ENCODE measurements at regions not wholly inside any gene's neighbourhood (a gene's known extent, or its start where the extent isn't known, plus 50 kb on each side); places are given as distances from the start of the nearest gene placed in this dataset.

DNA sequence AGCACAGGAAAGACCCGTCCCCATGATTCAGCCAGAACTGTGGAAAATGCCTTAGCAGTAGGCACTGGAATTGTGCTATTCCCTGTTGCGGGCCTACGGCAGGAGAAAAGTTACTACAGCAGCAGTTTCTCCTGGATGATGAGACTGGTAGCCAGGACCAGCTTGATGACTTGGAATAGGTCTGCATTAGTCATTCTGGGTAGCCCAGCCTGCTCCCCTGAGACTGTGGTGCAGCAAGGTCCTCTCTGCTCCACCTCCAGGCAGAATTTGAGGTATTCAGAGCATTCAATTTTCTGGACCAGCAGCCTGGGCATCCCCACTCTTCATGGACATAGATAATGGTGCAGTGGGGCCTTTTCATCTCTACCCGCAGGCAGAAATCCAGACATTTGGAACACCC is 490.0 kb downstream of the SH2D4B start:
- no peak for DNase-seq

DNA sequence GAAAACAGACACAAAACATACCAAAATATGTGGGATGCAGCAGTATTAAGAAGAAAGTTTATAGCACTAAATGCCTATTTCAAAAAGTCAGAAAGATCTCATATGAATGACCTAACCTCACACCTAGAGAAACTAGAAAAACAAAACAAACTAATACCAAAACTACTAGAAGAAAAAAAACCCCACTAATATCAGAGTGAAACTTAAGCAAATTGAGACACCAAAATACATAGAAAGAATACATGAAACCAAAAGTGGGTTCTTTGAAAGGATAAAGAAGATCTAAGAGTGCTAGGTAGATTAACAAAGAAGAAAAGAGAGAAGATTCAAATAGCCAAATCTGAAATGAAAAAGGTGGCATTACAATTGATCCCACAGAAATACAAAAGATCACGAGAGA is 494.1 kb downstream of the SH2D4B start:
- DNase-seq, result no peak

- DNase-seq, result no peak
These were observed 496.7 kb downstream of the SH2D4B start for GRCh38 chr10:81034383-81034782.

DNA sequence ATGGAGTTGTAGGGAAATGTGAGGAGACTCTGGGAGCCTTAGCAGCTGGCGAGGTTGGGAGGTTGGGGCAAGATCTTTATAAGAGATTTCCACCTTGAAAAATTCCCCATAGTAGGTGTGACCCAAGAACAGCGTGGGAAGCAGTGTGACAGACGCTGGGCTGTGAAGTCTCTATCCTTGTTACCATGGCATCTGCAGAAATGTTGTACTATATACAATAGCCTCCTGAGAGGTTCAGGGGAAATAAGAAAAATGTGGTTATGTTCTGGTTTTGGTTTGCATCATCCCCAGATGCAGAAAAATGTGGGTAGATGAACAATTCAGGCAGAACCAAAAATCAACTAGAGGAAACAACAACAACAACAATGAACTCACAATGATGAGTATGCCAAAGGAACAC is 498.6 kb downstream of the SH2D4B start:
- peak; percentile 2 for DNase-seq

GRCh38 chr10:81040031-81040430 is 502.3 kb downstream of the SH2D4B start:
- no peak for DNase-seq

DNA sequence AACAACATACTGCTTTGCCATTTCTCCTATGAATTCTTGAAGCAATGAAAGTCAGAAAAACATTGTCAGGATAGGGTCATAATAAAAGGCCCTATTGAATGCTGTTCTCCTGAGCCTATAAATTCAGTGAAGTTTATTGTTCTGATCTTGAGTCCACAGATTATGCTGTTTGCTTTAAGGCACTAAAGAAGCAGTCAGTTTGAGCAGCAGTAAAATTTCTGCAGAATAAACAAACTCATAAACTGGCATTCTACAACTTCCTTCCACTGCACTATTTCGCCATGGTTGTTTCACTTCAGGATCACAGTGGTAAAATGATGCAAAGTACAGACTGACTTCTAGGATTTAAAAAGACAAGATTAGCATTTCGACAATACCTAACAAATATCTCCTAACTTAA is 503.2 kb downstream of the SH2D4B start:
- DNase-seq, result no peak

- DNase-seq, result no peak
These were observed 504.9 kb downstream of the SH2D4B start for GRCh38 chr10:81042647-81043046.

DNA sequence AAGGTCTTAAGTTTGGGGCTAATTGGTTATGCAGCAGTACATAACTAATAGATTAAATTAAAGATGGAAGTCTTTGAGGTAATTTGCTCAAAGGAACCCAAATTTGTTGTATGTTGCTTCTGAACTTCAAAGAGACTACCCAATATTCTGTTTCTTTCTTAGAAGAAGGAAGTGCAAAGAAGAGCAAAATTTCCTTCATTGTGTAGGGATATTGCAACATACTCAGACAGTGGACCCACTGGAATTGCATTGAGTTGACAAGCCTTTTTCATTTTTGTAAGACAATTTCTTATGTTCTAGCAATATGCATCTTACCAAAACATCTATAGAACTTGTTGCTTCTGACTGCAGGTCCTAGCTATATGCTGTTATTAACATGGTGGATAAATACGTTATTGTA is 527.8 kb downstream of the SH2D4B start:
- DNase-seq, result no peak

DNA sequence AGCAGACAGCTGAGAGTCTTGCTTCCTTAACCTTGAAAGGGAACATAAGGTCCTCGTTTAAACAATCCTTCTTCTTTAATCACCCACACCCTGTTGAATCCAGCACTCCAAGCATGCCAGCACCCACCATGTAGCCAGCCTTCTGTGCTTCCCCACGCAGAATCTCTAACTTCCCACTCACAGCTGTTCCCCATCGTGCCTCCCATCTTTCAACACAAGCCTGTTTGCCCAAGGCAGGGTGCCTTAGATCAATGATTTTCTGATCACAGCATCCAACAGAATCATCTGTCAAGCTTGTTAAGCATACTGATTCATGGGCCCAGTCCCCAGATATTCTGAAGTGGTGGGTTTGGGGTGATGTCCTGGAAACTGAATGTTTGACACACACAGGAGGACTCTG is 530.8 kb downstream of the SH2D4B start:
- no peak for DNase-seq

GRCh38 chr10:81071087-81071796 is 533.5 kb downstream of the SH2D4B start:
- no peak for DNase-seq

- no peak for DNase-seq
These were observed 535.5 kb downstream of the SH2D4B start for GRCh38 chr10:81073155-81073554.

DNA sequence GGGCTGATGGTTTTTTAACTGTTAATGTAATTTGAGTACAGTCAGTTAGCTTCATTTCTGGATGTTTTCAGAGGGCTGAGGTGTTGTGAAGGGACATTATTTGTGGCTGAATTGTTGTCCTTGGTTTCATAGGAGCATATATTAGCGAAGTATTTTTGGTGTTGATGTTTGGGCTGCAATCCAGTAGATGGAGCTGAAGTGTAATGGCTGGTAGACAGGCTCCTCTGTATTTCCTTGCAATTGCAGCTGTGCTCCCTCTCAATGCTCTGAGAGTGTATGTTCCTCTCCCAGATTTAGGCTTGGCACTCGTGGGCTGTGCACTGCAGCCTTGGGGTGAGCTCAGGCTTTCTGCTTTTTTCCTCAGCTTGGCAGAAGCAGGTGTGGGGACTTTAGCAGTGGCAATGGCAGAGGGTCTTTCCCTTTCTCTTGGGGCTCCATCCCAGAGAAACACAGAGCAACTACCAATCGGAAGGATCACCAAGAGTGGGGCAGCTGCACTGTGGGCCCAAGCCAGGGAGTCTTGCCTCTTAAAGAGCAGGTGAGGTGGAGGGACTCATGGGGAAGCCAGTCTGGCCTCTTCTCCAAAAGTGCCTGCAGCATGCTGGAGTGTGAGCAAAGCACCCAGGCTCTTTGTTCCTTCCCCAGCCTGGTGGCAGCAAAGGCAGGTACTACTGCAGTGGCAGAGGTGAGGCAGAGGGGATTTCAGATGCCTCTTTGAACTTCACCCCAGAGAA is 544.4 kb downstream of the SH2D4B start:
- DNase-seq, result peak; percentile 19

DNA sequence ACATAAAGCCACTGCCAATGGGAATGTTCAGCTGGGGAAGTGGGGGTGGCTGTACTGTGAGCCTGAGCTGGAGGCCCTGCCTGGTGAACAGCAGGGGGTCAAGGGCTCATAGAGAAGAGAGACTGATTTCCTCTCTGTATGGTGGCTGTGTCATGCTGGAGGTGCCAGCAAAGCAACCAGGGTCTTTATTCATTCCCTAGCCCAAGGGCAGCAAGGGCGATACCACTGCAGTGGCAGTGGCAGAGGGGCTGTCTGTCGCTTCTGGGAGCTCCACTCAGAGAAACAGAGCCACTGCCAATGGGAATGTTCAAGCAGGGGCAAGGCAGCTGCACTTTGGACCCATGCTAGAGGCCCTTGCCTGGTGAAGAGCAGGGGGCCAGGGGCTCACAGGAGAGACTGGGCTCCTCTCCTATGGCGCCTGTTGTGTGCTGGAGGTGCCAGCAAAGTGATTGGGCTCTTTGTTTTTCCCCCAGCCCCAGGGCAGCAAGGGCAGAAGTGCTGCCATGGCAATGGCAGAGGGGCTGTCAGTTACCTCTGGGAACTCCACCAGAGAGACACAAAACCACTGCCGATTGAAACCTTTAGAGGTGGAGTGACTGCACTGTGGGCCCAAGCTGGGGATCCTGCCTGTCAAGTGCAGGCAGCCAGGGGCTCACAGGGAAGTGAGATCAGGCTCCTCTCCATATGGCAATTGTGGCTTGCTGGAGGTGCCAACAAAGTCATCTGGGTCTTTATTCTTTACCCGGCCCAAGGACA is 545.1 kb downstream of the SH2D4B start:
- no peak for DNase-seq

DNA sequence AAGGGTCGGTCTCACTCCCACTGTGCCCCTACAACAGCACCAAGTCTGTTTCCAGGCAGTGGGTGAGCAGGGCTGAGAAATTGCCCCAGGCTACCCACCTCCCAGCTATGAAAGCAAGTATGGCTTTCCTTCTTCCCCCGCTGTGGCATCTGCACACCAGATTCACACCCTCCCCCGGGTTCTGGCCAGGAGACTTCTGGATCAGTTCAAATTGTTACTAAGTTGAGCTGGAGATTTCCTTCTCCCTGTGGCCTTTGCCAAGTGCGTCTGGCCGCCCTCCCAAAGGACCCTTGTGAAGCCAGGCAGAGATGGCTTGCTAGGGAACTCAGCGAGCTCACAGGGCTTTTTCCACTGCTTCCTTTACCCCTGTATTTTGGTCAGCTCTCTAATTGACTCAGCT is 555.4 kb downstream of the SH2D4B start:
- no peak for DNase-seq

DNA sequence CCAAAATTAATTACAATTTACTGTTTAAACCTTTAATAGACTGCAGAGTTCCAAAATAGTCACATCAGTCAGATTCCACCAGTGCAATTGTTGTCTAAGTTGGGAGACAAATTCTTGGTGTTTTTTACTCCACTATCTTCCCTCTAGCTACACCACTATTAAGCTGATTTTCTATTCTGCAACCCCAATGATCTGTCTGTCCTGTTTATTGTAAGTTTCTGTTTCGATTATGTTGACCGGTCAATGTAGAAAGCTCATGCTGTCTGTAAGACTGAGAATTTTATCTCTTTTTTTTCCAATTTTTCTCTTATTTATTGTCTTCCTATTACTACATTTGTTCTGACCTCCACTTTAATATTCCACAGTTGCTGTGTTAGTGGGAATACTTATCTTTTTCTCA is 557.5 kb downstream of the SH2D4B start:
- no peak for DNase-seq

- DNase-seq, result peak; percentile 44
These were observed 558.9 kb downstream of the SH2D4B start for GRCh38 chr10:81096558-81096957.

DNA sequence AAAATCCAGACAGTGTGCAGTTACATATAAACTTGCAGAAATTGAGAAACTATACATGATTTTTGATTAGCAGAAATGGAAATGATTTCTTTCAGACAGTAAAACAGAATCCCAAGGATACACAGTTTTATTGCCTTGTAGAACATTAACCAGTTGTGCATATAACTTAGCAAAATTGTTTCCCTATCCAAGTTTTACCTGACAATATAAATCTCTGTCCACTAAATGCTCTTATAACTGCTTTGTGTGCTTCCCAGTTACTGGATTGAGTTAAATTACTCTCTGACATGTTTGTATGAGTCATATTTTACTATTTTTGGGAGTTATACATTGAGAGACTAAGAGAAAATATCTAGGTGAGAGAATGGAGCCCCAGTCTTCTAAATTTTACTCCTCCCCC is 563.4 kb downstream of the SH2D4B start:
- DNase-seq, result no peak

DNA sequence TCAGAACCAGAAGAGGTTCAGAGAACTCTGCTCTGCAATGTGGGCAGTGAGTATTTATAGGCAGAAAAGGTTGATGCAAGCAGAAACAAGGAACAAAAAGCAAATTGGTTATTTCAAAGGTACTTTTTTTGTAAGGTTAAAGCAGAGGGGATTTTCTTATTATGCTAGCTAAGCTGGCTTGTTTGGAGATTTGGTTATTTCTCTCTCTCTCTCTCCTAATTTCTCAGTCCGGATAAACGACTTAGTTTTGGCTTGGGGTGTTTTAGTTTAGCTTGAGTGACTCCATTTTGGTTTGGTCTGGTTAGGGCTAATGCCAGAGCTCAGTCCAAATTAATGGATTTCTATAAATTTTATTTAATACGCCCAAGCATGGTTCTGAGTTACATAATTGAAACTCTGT is 566.8 kb downstream of the SH2D4B start:
- DNase-seq, result no peak

DNA sequence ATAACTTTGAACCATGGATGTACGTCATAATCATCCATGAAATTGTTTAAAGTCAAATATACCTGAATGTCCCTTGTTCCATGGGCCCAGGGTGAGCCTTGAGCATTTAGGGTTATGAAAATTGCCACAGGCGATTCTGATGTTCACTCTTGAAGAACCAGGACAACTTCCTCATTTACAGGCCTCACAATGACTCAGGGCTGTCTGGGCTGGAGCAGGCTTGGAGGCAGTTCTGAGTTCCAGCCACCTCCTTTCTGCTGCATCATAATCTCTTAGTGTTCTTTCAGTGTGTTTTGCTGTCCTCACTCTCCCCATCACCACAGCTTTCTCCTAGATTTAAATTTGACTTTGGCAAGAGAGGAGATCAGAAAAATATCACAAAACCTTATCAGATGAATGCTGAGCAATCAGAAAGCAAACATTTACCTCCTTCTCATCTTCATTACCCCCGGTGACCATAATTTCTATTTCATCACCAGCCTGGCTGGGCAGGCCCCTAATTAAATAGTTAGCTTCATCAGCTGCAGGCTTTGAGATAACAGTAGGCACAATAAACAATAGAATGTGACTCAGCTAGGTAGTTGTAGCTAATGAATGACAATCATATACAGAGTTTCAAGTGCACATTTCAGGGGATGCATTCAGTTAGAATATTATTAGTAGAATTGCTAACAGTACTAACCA is 571.0 kb downstream of the SH2D4B start:
- no peak for DNase-seq

GRCh38 chr10:81109200-81109752 is 571.6 kb downstream of the SH2D4B start:
- DNase-seq, result no peak

- DNase-seq, result no peak
These were observed 578.5 kb downstream of the SH2D4B start for GRCh38 chr10:81116201-81116600.

DNA sequence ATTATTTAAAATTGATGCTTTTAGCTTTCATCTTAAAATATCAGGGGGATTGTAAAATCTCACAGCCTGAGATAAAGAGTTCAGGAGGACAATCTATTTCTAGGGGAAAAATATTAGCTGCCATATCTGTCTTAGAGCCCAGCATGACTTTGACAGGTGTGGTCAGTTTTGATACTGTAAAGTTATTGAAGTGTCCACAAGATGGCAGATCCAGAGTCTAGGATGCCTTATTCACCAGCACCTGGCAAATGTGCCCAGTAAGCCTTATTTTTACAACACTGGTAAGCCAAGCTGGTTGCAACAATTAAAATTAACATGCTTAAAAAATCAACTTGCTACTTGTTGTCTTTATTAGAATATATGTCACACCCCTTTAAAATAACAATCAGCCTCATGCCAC is 579.3 kb downstream of the SH2D4B start:
- DNase-seq, result no peak

DNA sequence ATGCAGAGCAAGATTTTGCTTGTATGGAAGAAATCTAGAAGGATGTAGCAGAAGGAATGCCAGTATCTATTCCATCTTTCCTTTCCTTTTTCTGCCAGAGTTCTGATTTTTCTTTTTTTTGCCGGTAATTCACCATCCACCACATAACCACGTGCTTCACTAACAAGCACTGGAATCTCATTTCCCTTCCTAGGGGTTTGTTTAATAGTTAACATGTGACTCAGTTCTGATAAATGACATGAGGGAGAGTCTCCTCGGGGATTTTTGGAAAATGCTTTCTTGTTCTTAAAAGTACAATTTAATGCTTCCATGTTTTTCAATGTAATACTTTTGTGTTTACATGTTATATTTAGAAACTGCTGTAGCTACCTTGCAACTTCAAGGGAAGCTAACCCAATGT is 590.2 kb downstream of the SH2D4B start:
- no peak for DNase-seq
